ENCODE measurements at regions not wholly inside any gene's neighbourhood (a gene's known extent, or its start where the extent isn't known, plus 50 kb on each side); places are given as distances from the start of the nearest gene placed in this dataset.

GRCh38 chr14:97546491-97547230, 749.5 kb downstream of the VRK1 start:
- DNase-seq (ENCODE audit: low read depth in 3 of 3, low spot score in 1 of 3), result no peak

DNA sequence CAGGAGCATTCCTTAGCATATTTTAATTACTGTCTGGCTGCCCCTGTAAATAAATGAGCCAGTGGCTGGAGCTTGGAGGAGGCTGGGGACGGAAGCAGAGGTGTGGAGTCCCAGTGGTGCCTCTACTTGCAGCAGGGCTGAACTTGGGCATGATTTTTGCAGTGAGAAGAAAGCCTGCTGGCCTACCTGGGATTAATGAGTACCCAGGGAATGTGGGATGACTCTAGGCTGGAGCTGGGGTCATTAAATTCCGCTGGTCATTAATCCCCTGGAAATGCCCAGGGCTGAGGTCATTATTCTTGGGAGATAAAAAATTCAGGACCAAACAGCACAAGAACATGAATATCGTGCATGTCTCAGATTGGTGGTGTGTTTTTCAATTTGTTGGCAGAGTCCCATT, 753.3 kb downstream of the VRK1 start:
- no peak for DNase-seq (ENCODE audit: low read depth in 3 of 3, low spot score in 1 of 3)

GRCh38 chr14:97554597-97554996, 757.4 kb downstream of the VRK1 start:
- DNase-seq (ENCODE audit: low read depth in 3 of 3, low spot score in 1 of 3), result no peak

- DNase-seq (ENCODE audit: low read depth in 3 of 3, low spot score in 1 of 3), result no peak
These were observed 767.2 kb downstream of the VRK1 start for GRCh38 chr14:97564334-97564733.

DNA sequence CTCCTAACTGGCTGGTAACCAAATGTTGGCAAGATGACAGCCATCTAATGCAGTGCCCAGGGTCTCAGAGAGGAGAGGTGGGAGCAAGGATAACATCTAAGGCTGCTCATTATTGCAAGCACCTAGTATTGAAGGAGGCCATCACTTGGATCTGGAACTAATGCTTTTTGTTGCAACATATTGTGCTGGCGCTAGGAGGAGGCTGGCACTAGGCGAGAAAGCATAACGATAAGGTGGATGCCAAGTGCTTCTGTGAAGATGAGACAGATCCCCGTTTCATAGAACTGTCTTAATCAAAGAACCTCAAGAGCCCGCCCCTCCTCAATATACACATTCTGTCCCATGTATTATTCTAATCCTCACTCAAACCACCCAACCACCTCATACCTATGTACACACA, 774.0 kb downstream of the VRK1 start:
- DNase-seq (ENCODE audit: low read depth in 3 of 3, low spot score in 1 of 3), result no peak

DNA sequence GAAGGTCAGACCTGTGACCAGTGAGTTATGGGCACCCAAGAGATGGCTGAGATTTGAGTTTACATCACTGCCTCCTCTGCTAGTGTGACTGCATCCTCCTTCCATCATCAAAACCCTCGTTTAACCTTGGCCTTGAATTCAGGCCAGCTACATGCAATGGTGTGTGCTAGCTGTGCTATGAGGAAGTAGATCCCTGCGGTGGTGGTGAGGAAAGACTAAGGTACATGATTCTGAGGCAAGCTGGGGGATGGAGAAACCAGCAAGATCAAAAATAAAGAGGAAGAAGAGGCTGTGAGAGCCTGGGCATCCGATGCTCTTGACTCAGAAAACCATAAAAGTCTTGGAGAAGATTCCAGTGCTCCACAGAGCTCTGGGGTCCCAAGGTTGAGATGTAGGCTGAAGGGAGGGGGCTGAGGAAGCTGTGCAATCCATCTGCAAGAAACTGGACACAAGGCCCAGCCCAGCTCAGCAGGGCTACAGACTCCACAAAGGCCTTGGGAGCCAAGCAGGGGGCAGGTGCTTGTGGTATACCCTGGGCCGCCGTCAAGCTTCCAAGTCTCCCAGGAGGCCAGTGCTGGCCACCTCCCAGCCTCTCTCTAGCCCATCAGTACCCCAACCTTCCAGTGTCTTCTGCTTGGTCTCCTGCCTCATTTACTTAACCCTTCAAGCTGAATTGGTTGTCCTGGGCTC, 774.8 kb downstream of the VRK1 start:
- no peak for DNase-seq (ENCODE audit: low read depth in 3 of 3, low spot score in 1 of 3)

- no peak for DNase-seq (ENCODE audit: low read depth in 3 of 3, low spot score in 1 of 3)
These were observed 775.6 kb downstream of the VRK1 start for GRCh38 chr14:97572583-97573458.

DNA sequence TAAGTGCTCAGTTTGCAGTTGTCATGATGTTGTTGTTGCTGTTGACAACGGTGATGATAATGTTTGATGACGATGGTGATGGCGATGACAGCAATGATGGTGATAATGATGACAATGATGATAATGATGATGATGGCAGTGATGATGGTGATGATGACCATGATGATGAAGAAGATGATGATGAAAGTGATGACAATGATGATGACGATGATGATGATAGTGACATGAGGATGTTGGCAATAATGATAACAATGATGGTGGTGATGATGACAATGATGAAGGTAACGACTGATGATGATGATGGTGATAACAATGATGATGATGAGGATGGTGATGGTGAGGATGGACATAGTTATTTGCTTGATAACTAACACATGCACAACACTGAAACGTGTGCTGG, 778.5 kb downstream of the VRK1 start:
- DNase-seq (ENCODE audit: low read depth in 3 of 3, low spot score in 1 of 3), result no peak

DNA sequence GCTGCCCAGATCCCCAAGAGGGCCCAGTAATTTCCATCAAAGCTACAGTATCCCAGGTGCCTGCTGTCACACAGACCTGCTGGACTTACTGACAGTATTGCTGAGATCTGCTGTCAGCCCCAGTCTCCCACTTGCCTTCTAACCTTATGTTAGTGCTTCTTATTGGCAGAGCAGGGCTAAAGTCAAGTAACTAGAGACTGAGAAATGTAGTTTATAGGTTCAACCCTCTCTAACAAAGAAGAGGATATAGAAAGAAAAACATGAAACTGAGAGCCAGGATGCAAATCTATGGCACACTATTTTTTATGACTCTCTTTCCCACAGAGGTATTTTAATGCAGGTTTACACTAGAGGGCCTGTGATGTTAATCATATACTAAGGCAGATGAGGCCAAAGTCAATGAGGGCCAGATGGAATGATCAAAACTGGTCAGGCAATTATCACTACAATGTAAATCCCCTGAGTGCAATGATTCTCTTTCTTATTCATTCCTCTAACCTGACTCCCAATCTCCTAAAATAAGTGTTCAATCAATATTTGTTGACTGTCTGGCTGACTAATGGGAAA, 781.9 kb downstream of the VRK1 start:
- DNase-seq (ENCODE audit: low read depth in 3 of 3, low spot score in 1 of 3), result no peak

- no peak for DNase-seq (ENCODE audit: low read depth in 3 of 3, low spot score in 1 of 3)
These were observed 783.8 kb downstream of the VRK1 start for GRCh38 chr14:97581016-97581415.

GRCh38 chr14:97582022-97582421, 784.8 kb downstream of the VRK1 start:
- no peak for DNase-seq (ENCODE audit: low read depth in 3 of 3, low spot score in 1 of 3)

- no peak for DNase-seq (ENCODE audit: low read depth in 3 of 3, low spot score in 1 of 3)
These were observed 787.3 kb downstream of the VRK1 start for GRCh38 chr14:97584528-97584927.

DNA sequence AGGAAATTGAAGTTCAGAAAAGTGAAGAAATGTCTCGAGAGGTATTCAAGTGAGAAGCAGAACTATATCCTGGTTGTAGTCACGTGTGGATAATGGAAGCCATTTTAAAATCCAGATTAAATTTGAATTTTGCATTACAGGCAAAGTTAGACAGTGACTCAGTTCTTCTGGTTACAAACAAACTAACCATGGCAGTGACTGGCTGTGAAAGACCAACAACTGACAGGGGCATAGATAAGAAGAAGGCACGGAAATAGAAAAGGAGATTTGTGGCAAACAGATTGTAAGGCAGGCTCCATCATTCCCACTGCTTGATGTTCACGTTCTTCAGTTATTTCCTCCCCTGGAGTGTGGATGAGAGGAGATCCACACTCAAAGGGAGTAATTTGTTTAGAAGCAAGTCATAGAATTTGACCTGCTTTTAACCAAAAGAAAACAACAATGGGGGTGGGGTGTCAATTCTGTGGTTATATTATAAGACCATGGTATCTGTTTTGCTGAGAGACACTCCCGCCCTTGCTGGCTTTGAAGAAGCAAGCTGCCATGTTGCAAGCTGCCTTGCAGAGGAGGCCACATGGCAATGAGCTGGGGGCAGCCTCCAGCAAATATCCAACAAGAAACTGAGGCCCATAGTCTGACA, 795.3 kb downstream of the VRK1 start:
- no peak for DNase-seq (ENCODE audit: low read depth in 3 of 3, low spot score in 1 of 3)

- no peak for DNase-seq (ENCODE audit: low read depth in 3 of 3, low spot score in 1 of 3)
These were observed 797.1 kb downstream of the VRK1 start for GRCh38 chr14:97594306-97594705.

DNA sequence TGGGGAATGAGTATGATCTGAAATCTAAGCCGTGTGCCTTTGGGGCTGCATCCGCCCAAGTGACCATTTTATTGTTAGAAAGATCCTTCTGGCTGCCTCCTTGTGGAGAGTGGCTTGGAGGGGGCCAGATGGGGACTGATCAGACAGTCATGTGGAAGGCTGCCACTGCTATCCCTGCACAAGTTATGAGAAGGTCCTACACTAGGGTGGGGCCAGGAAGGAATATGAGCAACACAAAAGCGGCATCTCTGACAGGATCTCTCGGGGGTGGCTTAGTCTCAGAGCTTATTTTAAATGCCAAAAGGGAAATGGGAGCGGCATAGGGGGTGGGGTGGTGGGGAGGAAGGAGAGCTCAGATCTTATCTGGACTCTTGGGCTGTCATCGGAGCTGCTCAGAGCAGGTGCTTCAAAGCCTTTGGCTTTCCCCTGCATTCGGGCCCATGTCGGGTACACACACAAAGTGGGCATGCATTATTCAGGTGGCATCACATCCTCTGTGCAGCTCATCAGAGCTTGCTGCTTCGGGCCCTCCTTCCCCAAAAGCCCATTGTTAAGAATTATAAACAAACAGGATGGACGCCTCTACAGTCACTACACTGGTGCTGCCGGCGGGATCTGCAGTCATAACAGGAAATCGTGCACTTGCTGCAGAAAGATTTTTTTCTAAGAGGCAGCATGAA, 805.4 kb downstream of the VRK1 start:
- peak; percentile 8 to 67 (median 57) for DNase-seq (ENCODE audit: low read depth in 3 of 3, low spot score in 1 of 3)

- DNase-seq (ENCODE audit: low read depth in 3 of 3, low spot score in 1 of 3), result peak in 1 of 3 donors; percentile 23
These were observed 806.0 kb downstream of the VRK1 start for GRCh38 chr14:97603201-97603600.

DNA sequence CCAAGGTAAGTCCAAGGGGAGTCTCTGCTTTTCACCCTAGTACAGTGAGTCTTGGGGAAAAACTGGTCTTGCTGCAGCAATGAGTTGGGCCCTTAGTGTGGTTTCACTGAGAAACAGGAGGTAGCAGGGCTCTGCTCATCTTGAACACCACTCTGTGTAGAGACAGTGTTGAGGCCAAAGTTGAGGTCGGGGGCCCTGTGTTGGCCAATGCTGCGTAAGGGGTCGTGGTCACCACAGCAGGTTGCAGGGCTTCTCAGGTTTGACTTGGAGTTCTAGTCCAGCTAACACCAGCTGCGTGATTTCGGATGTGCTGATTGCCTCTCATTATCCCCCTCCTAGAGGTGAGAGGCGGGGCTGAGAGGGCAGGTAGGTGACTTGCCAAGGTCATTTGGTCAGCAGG, 807.5 kb downstream of the VRK1 start:
- DNase-seq (ENCODE audit: low read depth in 3 of 3, low spot score in 1 of 3), result no peak

- DNase-seq (ENCODE audit: low read depth in 3 of 3, low spot score in 1 of 3), result no peak
These were observed 821.2 kb downstream of the VRK1 start for GRCh38 chr14:97618401-97618800.

DNA sequence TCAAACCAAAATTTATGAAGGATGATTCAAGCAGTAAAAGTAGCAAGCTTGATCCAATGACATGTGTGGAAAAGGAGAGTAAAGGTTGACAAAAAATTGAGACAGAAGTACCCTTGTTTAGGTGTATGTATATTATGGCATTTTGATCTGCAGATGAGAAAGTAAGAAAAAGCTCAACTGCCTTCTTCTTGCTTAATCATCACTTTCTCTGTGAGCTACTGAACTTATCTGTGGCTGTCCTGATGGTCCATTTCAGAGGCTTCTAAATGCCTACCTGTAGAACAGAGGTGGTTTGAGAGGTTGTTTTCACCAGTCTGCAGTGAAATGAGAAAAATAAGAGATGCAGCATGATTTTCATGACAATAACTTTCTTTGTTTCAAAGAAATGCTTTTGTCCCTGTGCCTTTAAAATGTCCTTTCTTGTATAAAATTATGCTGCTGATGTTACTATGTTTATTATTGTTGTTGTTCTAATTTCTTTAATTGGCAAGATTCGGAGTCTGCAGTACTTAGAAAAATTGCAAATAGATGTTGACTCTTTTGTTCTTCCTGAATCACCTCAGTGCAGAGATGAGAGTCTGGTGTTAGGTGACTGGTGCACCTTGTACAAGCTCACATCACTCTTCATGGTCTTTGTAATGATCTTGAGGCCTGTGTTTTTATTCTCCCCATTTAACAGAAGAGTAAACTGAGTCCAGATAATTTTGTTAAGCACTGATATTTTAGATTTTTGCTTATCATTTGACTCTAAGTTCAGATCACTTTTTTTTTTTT, 821.9 kb downstream of the VRK1 start:
- DNase-seq (ENCODE audit: low read depth in 3 of 3, low spot score in 1 of 3), result no peak

- DNase-seq (ENCODE audit: low read depth in 3 of 3, low spot score in 1 of 3), result no peak
These were observed 822.9 kb downstream of the VRK1 start for GRCh38 chr14:97620066-97620465.

Data from stimulated activated CD4-positive, alpha-beta T cell treated with anti-CD3 and anti-CD28 coated beads, TNF-alpha, amount 100 ng/mL, for 1 hour (primary cell).